Endothelial cell of hepatic sinusoid (primary cell): ENCODE measurements at regions not wholly inside any gene's neighbourhood (a gene's known extent, or its start where the extent isn't known, plus 50 kb on each side); places are given as distances from the start of the nearest gene placed in this dataset.

Experiments
- in situ Hi-C: cut with HindIII; loops from 2 replicates; pipeline ENCODE4 v1.10.0; 2017; ENCODE audit warnings: low sequenced_read_pairs

DNA sequence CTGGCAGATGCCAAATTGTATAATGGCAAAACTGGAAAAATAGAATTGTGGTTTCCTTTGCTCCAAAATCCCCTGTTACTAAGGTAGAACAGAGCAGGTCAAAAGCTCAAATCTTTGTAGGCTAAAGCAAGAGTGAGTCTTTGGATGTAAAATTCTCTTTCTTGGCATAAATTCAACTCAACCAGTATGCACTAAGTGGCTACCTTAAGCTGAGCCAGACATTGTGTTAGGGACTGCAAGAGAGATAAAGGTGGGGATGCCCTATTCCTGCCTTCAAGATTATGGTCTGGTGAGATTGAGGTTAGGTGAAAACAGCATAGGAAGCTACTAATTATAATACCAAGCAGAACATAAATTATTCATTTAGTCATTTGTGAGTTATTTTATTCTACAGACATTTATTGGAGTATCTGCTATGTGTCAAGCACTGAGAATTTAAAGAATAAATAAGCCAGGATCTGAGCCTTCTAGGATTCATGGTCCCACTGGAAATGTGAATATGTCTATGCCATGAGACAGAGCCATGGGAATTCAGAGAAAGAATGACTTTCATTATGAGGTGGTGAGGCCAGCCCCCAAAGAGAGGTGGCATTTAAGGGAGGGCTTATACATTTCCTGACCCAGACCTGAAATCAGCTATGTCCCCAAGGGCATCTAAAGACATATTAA is 198.0 kb upstream of the NCKAP5 start:
- in situ Hi-C loops: no loop called here

DNA sequence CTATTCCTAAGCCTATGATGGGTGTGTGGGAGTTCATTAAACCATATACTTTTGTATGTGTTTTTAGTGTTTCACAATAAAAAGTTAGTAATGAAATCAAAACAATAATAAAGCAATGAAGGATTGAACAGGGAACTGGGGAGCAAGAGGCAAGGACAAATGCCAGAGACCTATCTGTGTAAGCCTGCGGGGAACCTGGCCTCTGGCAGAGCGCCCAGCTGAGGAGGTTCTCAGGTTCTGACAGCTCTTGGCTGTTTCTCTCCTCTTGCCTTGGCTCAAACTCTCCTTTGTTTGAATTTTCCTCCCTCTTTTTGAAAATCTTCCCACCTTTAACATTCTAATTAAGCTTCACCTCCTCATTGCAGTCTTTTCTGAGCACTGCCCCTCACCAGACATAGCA is 200.0 kb upstream of the NCKAP5 start:
- in situ Hi-C loops: no loop called here

DNA sequence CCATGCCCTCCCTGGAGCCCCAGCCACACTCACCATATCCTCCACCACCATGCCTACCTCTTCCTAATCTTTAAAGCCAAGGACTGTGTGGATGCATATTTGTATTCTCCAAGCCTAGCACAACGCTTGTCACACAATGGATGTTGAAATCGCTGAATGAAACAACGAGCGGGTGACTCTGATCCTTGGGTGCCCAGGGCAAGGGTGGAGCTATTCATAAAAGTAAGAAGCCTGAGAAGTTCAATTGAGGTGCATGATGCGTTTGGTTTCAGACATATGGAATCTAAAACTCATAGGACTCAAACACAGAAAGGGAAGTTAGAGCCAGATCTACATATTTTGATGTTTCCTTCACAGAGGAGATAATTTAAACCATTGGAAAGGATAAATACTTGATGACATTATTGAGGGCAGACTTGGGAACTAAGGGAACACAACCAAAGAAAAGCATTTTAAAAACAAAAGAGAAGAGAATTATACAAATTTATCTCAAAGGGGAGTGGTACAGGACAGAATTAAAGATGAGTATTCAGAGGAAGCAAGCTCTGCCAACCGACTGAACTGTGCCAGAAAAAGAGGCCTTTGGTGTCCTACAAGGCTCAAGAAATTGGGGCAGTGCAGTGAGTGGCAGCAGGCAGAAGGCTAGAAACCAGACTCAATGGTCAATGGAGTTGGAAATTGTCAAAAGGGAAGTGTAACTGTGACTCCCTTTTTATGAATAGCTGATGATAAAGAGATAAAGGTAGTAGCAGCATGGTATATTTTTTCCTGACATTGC is 200.6 kb upstream of the NCKAP5 start:
- in situ Hi-C loops: no loop called here

DNA sequence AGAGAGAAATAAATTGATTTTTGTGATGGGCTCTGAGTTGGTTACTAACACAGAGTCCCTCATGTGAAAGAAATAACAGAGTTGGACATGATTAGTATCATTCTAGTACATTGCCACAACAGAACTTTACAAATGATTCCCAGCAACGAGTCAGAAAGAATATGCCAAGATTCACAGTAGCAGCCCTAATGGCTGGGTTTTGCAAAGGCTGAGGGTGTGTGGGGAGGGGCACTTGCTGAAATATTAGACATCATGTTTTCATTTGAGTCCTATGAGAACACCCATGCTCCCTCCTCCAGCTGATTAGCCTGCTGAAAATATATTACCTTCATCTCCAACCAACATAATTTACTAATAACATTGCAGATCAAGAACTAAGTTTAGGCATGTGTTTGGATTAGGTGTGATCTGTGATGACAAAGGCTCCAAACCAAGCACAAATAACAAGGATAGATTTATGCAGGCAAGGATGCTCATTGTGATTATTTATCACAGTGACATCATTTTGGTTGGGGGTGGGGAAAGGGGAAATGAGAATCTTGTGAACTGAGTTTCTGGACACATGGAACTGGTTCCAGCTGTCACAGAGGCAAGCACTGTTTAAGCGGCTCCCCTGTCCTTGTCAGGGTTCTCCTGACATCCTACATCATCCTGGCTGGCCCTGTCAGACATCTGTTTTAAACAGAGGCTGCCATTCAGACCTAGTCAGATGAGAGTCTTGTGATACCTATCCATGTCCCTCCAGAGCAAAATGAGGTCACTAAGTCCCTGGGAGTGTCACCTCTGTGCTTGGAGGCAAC is 205.8 kb upstream of the NCKAP5 start:
- in situ Hi-C loops: no loop called here

DNA sequence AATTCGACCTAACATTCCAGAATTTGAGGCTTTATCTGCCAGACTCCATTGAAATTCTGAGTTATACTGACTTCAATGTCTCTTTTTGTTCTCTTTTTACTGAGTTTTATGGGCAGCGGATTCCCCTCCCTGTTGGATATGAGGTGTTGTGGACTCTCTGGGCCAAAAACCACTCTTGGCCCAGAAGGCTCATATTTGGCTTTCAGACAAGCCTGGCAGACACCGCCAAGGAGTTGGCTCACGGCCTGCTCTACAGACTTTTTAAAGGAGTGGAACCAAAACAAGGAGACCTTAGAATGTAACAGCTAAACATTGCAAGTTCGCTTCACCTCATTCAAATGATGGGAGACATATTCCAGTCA is 206.4 kb upstream of the NCKAP5 start:
- in situ Hi-C loops: no loop called here

DNA sequence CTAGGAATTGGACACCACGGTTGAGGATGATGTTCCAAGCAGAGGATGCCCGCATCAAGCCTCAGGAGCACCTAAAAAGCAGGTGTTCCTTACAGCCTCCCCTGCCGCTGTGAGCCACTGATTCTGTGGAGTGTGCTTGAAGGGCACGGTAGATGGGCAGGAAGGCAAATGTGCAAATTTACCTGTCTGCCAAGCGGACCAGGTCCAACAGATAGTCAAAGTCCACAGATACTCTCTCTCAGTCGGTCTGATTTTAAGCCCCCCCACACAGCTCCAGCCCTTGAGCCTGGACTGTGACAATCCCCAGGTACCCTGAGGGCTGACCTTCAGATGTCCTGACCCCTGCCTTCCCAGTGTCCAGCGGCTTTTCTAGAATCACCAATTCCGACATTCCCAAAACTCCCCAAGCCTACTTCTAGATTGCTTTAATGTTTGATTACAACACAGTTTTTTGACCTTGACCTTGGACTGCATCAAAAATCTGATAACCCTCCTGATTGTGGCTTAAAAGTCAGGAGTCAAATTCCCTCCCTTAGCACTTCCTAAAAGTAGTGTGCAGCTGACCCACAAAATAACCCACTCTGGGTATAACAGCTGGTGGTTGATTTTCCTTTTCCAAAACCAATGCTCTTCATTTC is 208.8 kb upstream of the NCKAP5 start:
- in situ Hi-C loops: no loop called here

DNA sequence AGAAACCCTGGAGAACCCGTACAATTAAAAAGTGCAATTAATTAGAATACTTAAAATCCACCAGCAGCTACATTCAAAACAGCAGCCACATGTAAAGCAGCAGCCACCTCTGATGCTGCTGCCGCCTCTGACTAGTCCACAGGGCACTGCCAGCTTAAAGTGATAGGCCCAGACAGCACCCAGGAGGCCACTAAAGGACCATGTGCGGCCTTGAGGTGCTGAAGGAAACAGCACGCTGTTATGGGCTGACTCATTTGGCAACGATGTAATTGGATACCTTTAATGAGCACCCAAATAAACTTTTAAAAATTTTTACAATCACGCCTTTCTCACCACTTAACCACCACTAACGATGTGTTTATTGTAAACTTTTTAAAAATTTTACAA is 209.3 kb upstream of the NCKAP5 start:
- in situ Hi-C loops: no loop called here

DNA sequence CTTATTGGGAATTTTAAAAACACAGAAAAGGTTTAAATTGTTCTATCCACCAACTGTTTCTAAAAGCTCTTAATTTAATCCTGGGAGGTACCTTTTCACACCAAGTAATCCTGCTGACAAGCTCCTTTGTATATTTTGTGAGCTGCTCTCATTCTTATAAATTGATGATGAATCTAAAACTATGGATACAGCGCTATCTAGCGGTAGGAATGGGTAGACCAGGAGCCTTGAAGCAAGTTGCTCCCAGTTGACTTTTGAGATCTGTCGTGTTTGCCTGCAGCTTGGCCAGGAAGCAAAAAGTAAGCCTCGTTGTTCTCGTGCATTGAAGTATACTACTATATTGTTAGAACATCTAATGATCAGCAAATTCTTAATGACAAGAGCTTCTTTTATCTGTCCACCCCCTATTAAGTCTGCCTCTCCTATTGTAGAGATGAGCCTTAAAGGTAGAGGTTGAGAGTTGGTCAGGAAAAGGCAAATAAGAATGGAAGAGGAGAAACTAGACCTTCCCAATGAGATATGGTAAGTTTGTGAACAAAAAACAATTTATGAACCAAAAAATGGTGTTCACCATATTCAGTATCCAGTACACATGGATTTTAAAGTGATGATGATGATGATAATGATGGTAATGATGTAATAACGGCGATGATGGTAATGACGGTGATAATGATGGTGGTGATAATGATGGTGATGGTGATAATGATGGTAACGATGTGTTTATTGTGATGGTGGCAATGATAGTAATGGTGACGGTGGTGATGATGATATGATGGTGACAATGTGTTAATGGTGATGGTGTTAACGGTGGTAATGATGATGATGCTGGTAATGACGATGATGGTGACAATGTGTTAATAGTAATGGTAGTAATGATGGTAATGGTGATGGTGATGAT is 212.1 kb upstream of the NCKAP5 start:
- in situ Hi-C loops: no loop called here

DNA sequence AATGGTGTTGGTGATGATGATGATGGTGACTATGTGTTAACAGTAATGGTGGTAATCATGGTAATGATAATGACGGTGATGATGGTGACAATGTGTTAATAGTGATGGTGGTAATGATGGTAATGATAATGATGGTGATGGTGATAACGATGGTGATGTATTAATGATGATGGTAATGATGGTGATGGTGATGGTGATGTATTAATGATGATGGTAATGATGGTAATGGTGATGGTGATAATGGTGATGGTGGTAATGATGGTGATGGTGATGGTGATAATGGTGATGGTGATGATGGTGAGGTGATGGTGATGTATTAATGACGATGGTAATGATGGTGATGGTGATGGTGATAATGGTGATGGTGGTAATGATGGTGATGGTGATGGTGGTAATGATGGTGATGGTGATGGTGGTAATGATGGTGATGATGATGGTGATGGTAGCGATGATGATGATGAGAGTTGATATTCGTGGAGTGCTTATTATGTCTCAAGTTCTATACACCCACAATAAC is 212.8 kb upstream of the NCKAP5 start:
- in situ Hi-C loops: no loop called here

DNA sequence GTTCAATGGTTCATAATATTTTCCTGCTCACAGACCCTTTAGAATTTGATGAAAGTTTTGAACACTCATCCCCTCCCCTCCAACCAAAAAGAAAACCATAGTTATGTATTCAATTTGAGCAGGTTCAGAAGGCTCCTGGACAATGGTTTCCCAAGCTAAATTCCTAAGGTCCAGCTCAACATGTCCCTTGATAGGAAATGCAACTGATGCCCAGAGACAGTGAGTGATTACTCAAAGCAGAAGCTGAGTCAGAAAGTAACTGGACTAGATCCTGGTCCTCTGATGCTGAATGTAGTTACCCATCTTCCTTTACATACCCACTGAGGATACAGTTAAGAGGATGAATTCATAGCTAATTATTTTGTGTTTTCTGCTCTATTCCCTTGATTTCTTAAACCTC is 218.9 kb upstream of the NCKAP5 start:
- in situ Hi-C loops: no loop called here

DNA sequence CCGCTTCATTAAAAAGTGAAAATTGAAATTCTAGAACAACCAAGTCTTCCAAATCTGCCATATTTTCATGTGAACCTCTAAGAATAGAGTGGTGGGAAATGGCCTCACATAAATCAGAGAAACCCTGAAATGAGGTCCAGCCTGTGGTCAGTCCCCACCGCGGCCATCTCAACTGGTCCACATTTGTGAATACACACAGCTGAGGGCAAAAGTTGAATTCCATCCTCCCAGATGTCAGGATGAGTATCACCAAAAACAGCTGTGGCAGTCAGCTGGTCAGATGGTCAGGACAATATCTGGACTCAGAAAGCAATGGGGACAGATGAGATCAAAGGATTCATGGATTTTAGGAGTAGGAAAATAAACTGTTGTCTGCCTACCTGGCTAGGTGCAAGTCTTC is 219.4 kb upstream of the NCKAP5 start:
- in situ Hi-C loops: no loop called here

DNA sequence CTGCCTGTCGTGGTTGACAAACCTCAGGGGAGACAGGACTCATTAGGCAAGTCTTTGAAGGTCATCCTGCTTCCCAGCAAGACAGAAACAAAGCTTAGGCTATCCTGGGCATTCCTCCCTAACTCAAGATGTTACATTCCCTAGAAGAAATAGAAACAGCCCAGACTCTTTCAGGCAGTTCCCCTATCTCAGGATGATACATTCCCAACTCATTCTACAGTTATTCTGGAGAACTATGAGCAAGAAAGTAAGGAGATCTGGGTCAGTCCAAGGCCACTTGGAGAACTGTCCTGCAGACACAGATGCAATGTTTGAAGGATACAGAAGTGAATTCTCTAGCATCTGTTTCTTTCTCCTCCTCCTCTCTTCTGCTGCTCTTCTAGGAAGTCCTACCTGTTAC is 220.1 kb upstream of the NCKAP5 start:
- in situ Hi-C loops: no loop called here

DNA sequence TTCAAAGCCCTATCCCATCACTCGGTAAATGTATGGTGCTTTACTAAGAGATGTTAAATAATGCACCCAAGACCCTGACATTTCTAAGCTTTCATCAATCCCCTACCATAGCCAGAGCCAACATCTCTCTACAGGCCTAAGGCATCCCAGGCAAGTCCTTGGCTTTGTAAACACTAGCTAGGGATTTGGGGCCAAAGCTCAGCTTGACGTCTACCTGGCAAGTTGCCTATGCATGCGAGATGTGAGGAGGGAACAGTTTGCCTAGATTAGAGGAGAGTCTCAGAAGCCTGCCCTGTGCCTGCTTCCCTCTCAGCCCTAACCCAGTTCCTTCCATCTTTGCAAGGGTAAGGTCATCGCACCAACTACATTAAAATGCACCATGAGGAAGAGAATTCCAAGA is 221.5 kb upstream of the NCKAP5 start:
- in situ Hi-C loops: no loop called here

DNA sequence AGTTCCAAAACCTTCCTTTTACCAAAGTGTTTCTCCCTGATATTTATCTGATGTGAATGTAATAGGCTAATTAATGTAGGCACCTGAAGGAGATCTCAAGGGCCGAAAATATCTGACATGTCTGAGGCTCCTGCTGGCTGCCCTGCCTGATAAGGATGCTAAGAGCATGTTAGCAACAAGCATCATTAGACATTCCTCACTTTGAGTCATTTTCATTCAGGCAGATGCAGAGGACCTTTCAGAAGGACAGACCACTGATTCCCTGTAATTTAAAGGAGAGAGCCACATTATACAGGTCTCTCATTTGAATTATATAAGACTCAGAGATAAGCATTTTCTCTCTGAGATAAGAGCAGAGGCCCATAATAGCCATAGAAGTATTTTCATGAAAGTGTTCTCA is 222.4 kb upstream of the NCKAP5 start:
- in situ Hi-C loops: no loop called here

DNA sequence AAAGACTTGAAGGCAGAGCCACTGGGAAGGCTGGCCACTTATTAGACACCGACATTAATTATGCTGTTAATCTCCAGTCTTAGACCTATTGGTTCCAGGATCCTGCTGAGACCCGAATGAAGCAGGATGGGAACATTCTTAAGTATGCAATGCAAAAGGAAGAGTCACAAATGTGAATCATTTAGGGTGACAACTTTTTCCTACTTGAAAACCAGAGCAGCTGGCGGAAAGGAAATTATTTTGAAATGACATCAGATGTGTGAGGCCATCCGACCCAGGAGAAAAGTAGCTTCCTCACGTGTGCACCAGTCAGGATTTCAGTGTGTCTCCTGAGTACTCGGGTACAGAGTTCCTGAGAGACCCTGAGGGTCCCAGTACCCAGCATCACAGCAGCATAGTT is 222.9 kb upstream of the NCKAP5 start:
- in situ Hi-C loops: no loop called here

DNA sequence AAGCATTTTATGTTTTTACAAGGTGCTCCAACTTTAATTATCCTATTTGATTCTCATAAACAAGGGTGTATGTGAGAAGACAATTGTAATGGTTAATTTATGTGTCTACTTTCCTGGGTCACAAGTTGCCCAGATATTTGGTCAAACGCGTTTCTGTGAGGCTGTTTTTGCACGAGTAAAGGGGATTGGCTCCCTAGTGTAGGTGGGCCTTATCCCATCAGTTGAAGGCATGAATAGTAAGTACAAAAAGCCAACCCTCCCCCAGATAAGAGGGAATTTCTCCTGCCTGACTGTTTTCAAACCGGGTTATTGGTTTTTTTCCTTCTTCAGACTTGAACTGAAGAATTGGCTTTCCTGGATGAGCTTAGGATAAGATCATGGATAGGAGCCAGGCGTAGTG is 224.0 kb upstream of the NCKAP5 start:
- in situ Hi-C loops: no loop called here

DNA sequence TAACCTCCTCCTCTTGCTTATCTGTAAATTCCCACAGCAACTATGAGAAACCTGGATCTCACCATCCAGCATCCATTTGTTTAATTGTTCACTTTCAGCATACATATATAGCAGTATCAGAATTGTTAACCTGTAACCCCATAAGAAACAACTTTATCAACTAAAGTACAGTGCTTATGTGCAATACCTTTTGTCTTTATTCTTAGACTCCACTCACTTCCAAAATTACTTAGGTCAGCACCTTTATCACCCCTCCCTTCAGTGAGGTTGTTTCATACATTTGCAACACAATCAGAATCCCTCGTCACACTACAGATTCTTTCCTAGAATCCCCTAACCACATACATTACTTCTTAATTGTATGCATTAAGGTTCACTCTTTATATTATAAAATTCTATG is 225.9 kb upstream of the NCKAP5 start:
- in situ Hi-C loops: no loop called here

DNA sequence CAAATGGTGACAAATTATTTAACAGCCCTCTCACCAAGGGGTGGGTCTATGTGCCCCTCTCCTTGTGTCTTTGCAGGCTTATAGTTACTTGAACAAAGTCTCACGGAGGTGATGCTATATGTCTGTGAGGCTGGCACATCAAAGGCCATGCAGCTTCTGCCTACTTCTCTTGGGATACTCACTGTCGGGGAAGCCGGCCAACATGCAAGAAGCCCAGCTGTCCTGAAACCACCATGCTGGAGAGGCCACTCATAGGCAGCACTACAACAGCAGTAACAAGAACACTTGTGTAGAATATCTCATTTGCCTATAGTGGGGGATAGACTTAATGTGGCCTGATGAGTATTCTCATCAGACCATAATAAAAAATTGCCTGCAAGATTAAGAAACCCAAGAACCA is 233.7 kb upstream of the NCKAP5 start:
- in situ Hi-C loops: no loop called here

DNA sequence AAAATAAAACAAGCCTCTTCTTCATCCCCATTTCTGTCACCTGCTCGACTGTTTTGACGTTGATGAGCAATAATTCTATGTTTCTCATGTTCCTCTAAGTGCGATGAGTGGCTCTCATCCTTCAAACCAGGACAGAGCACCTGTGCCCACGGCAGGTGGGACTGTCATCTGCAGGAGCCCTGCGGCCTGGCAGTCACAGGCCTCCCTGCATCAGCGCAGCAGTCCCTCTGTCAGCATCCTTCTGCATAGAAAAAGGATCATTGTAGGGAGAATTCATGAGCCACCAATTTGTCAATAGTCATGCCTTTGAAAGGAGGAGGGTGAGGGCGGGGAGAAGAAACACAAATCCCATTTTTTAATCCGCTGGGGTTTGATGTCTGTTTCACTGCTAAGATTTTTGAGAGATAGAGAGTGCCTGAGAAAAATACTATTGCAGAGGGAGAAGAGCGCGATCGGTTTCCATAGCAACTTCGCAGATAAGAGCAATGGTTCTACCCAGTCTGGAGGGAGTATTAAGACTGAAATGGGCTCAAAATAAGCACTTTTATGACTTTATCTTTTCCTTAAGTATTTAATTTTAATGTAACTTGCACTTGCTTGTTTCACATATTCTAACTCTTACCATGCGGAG is 234.3 kb upstream of the NCKAP5 start:
- in situ Hi-C loops: no loop called here

DNA sequence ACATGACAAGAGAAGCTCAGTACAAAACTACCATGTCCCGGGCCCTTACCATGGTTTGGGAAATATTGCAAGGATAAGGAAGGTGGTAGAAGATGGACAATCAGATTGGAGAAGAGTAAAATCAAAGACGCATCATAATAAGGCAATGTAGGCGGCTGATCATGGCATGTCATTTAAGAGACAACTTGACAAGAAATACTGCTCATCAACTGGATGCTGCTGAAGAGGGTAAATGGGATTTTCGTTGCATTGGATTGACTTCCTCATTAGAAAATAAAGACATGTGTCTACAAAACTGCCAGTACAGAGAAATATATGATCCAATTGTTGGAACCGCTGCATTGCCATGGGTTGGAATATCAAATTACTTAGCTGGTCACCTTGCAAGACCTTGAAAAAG is 238.3 kb upstream of the NCKAP5 start:
- in situ Hi-C loops: no loop called here
